ENCODE measurements at regions not wholly inside any gene's neighbourhood (a gene's known extent, or its start where the extent isn't known, plus 50 kb on each side); places are given as distances from the start of the nearest gene placed in this dataset.

- TF ChIP-seq CTCF (IDR thresholded peaks at IDR 0.05 in 8 of 11, conservative IDR thresholded peaks at IDR 0.05 in 3 of 11) (no peak), POLR2AphosphoS5 (IDR thresholded peaks at IDR 0.05) (no peak), POLR2A (IDR thresholded peaks at IDR 0.05) (no peak)
These were observed 103.7 kb upstream of the TMEM72 start for GRCh38 chr10:44807451-44807850.

Measured in spleen (tissue), 7 donors.